BE2C (cell line): ENCODE measurements at regions not wholly inside any gene's neighbourhood (a gene's known extent, or its start where the extent isn't known, plus 50 kb on each side); places are given as distances from the start of the nearest gene placed in this dataset.
"Not testable (repeated sequence)": the region's sequence is repeated elsewhere in the genome, so short reads cannot be mapped to it uniquely, and the experiment has no call there.

Experiments used
- DNase-seq: peaks from one replicate; pipeline ENCODE4 v3.0.0-alpha.2; 2020
- H3K27me3 ChIP-seq: fragments of 250-450 bp; sonication (Bioruptor Pico); 2 replicates; pipeline ENCODE4 v1.5.1; 2020; ENCODE audit warnings: mild to moderate bottlenecking
- H3K36me3 ChIP-seq: fragments of 250-450 bp; sonication (Bioruptor Pico); 2 replicates; pipeline ENCODE4 v1.5.1; 2020; ENCODE audit warnings: mild to moderate bottlenecking
- H3K4me1 ChIP-seq: fragments of 250-450 bp; sonication (Bioruptor Pico); 2 replicates; pipeline ENCODE4 v1.5.1; 2020
- H3K4me3 ChIP-seq: 2 replicates; pipeline ENCODE4 v1.5.1; 2011; ENCODE audit warnings: low read depth, low read length
- H3K9me3 ChIP-seq: fragments of 250-450 bp; sonication (Bioruptor Pico); 2 replicates; pipeline ENCODE4 v1.5.1; 2020
- TF ChIP-seq, protein P1 (sequence below): IDR thresholded peaks from 2 replicates; pipeline ENCODE4 v1.5.1; 2012; ENCODE audit warnings: mild to moderate bottlenecking, low read depth, low read length

DNA sequence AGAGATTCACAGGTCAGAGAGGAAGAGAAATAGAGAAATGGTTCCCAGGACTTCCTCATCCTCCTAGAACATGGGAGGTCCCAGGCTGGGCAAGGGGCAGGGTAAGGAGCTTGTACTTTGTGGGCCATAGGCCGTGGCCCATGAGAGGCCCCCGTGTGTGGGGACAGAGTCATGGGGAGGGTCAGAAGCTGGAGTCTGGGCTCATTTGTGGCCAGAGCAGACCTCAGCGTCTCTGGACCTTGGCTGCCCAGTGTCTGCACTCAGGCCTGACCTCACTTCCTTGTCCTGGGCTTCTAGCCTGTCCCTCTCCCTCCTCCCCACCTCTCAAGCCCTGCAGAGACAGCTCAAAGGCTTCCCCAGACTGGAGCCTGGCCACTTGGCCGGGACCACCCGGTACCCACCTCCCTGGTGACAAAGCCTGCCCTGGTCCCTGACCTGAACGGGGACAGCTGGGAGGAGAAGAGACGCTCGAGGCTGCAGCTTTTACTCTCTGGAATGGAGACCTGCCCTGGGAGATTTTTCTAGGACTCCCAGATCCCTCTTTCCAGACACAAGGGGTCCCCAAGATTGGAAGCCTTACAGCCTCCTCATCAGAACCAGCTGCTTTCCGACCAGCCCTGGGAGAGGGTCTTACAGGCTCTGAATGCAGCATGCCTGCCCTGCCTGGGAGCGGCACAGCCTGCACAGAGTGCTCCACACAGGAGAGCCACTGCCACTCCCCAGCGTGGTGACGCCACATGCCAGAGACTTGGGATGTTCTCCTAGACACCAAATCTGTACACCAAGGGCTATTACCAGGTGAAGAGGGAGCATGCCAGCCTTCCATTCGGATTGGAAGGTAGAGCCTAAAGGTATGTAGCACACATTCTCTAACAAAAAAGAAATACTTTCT lies 569.0 kb upstream of the B3GAT1 start:
- Histone ChIP-seq H3K36me3 (no peaks in the 10 kb centered on the region), H3K9me3 (no peaks in the 10 kb centered on the region), H3K4me1 (no peaks in the 10 kb centered on the region), H3K4me3 (no peak overlapping the region), H3K27me3 (no peaks in the 10 kb centered on the region)
- DNase-seq, result no peak
- TF ChIP-seq, protein P1, sequence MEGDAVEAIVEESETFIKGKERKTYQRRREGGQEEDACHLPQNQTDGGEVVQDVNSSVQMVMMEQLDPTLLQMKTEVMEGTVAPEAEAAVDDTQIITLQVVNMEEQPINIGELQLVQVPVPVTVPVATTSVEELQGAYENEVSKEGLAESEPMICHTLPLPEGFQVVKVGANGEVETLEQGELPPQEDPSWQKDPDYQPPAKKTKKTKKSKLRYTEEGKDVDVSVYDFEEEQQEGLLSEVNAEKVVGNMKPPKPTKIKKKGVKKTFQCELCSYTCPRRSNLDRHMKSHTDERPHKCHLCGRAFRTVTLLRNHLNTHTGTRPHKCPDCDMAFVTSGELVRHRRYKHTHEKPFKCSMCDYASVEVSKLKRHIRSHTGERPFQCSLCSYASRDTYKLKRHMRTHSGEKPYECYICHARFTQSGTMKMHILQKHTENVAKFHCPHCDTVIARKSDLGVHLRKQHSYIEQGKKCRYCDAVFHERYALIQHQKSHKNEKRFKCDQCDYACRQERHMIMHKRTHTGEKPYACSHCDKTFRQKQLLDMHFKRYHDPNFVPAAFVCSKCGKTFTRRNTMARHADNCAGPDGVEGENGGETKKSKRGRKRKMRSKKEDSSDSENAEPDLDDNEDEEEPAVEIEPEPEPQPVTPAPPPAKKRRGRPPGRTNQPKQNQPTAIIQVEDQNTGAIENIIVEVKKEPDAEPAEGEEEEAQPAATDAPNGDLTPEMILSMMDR, result no peak

DNA sequence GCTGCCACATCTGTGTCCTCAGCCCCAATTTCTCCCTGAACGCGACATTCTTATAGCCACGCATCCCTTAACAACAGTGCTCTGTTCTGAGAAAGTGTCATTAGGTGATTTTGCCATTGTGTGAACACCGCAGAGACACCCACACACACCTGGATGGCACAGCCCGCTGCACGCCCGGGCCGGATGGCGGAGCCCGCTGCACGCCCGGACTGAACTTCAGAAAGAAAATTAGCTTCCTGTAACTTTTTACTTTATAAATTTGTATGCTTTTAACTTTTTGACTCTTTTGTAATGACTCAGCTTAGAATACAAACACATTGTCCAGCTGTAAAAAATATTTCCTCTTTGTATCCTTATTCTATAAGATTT lies 567.0 kb upstream of the B3GAT1 start:
- not testable (repeated sequence) for H3K4me3 ChIP-seq, H3K4me1 ChIP-seq

DNA sequence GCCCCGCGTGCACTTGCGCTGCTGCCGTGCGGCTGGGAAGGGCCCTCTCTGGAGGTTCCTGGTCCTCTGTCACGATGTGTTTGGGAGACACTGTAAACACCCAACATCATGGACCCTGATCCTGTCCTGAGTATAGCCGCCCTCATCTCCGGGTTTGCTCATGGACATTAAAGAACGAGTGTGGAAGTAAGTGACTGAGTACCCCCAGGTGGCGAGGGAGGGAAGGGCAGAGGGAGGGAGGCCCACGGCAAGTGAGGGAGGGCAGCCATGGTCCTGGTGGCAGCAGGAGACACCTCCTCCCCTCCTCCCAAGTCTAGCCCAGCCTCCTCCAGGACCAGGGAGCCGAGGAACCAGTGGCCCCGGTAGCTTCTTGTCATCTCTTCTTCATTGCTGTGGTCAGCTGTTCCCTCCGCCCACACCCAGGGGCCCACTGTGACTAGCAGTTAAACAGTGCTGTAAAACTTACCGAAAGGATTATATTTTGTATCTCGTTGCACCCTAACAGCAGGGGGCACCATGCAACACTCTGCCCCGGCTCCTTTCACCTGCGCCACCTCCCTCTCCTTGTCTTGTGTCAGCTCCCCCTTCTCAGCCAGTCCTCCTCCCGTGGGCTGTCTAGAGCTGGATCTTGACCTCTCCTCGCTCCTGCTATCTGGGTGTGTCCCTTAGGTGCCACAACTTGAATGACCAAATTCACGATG lies 566.5 kb upstream of the B3GAT1 start:
- H3K4me3 ChIP-seq, result no peak overlapping the region
- no peaks in the 10 kb centered on the region for H3K36me3 ChIP-seq
- H3K27me3 ChIP-seq, result no peaks in the 10 kb centered on the region
- H3K9me3 ChIP-seq, result no peaks in the 10 kb centered on the region
- H3K4me1 ChIP-seq, result no peaks in the 10 kb centered on the region
- DNase-seq, result no peak
- TF ChIP-seq, protein P1, result no peak

More for the DNA sequence above, 567.0 kb upstream of the B3GAT1 start:
- H3K36me3 ChIP-seq, H3K27me3 ChIP-seq, H3K9me3 ChIP-seq, DNase-seq: not testable (repeated sequence)

DNA sequence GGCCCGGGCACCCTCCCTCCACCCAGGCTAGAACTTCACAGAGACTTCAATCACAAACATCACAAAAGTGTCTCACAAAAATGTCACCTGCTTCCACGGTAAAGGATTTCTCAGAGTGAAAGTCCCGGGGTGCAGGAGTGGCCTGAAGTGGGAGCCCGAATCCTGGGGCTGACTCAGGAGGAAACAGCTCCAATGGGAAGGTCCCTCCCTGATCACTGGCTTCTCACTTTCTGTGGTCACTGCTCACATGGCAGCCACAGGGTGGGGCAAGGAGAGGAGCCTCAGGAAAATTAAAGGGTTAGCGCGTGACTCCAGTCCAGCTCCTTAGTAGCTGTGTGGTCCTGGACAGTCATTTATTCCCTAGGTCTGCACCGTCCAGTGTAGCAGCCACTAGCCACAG lies 564.5 kb upstream of the B3GAT1 start:
- Histone ChIP-seq H3K27me3 (no peaks in the 10 kb centered on the region), H3K36me3 (no peaks in the 10 kb centered on the region), H3K4me1 (no peaks in the 10 kb centered on the region), H3K9me3 (no peaks in the 10 kb centered on the region), H3K4me3 (no peak overlapping the region)
- no peak for DNase-seq
- TF ChIP-seq, protein P1, result no peak

DNA sequence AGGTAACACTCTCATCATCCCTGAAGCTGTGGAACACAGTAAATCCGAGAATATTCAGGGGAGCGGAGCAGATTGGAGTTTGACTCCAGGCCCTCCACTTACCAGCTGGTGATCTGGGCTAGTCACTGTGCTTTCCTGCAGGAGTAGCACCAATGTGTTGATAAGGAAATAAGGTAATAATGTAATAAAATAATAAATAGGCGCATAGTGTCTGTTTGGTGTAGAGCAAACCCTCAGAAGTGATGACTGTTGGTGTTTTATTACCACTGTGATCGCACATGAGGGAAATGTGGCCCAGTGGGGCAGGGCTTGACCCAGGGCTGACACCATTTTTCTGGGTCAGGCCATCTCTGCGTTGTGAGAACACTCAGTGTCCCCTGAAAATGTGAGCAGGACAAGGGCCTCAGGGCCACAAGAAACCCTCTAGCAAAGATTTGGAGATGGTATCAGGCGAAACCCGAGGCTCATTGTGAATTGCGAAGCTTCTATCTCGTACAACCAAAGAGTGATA lies 563.9 kb upstream of the B3GAT1 start:
- no peak overlapping the region for H3K4me3 ChIP-seq
- no peaks in the 10 kb centered on the region for H3K9me3 ChIP-seq
- TF ChIP-seq, protein P1, result no peak
- no peaks in the 10 kb centered on the region for H3K27me3 ChIP-seq
- H3K4me1 ChIP-seq, result no peaks in the 10 kb centered on the region
- no peaks in the 10 kb centered on the region for H3K36me3 ChIP-seq
- DNase-seq, result no peak

DNA sequence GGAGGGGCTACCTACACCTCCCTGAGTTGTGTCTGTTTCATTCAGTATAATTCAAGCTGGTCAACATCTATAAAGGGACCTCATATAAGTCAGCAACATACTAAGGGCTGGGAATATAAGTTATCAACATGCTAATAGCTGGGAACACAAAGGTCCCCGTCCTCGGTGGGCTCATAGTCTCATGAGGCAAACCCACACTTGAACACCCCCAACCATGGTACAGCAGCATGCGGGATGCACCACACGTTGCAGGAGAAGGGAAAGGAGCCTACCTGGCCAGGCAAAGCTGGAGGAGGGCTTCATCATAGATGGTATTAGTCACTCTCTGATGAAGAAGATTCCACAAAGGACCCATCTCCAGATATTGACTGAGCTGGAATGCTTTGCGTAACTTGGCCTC lies 561.8 kb upstream of the B3GAT1 start:
- DNase-seq, result no peak
- H3K27me3 ChIP-seq, result no peaks in the 10 kb centered on the region
- no peaks in the 10 kb centered on the region for H3K9me3 ChIP-seq
- H3K36me3 ChIP-seq, result no peaks in the 10 kb centered on the region
- no peaks in the 10 kb centered on the region for H3K4me1 ChIP-seq
- TF ChIP-seq, protein P1, result no peak
- no peak overlapping the region for H3K4me3 ChIP-seq
